Transverse colon (tissue), 4 donors: ENCODE measurements at regions not wholly inside any gene's neighbourhood (a gene's known extent, or its start where the extent isn't known, plus 50 kb on each side); places are given as distances from the start of the nearest gene placed in this dataset.

ENCODE experiments used
- DNase-seq: peaks from one replicate; pipeline ENCODE4 v3.0.0-alpha.2; 2019
- H3K27ac ChIP-seq, 4 donors: fragments of 200-600 bp; sonication (generic); 2 replicates each; pipeline ENCODE4 v1.5.1; 2016 to 2018; ENCODE audit warnings: inconsistent platforms in 4 of 4
- H3K27me3 ChIP-seq: fragments of 200-600 bp; sonication (generic); 2 replicates; pipeline ENCODE4 v1.5.1; 2017; ENCODE audit warnings: inconsistent platforms
- H3K36me3 ChIP-seq, 4 donors: fragments of 200-600 bp; sonication (generic); 2 replicates each; pipeline ENCODE4 v1.5.1; 2017 to 2019; ENCODE audit warnings: inconsistent platforms in 4 of 4
- H3K4me1 ChIP-seq, 4 donors: fragments of 200-600 bp; sonication (generic); 2 replicates each; pipeline ENCODE4 v1.5.1; 2017 to 2020; ENCODE audit warnings: inconsistent platforms in 4 of 4
- H3K4me3 ChIP-seq, 4 donors: fragments of 200-600 bp; sonication (generic); 1 replicate in 1 of 4; 2 replicates in 3 of 4; pipeline versions ENCODE4 v1.5.1 to v1.6.1; 2017 to 2019; ENCODE audit warnings: inconsistent platforms in 4 of 4
- H3K9me3 ChIP-seq, 2 donors: fragments of 200-600 bp; sonication (generic); 2 replicates each; pipeline ENCODE4 v1.5.1; 2017 to 2019; ENCODE audit warnings: inconsistent platforms in 2 of 2
- EP300 ChIP-seq: sonication (generic); formaldehyde crosslinking; IDR thresholded peaks from one replicate; pipeline ENCODE4 v1.6.1; 2017; ENCODE audit warnings: antibody characterized with exemption, low read depth
- POLR2A ChIP-seq: fragments of 450-650 bp; IDR thresholded peaks from one replicate; pipeline ENCODE4 v1.6.1; 2016; ENCODE audit warnings: antibody characterized with exemption, mild to moderate bottlenecking, moderate library complexity
- POLR2AphosphoS5 ChIP-seq, 3 donors: sonication (generic); formaldehyde crosslinking; IDR thresholded peaks; one replicate each; pipeline ENCODE4 v1.6.1; 2016; ENCODE audit warnings: antibody characterized with exemption in 3 of 3
- WGBS, 2 donors: methylation state at CpG; one replicate each; pipeline ENCODE4 v1.1.5; 2018; ENCODE audit warnings: low coverage in 1 of 2; 5-methylcytosine and 5-hydroxymethylcytosine counted together
- in situ Hi-C, 4 donors: fragments of 200-750 bp; cut with MboI; loops; one replicate each; pipeline versions ENCODE4 v1.15.0 to v1.15.1; 2017; ENCODE audit warnings: low sequenced_read_pairs in 3 of 4, low pct_ligation_motif_present in 1 of 4, low pct_unique_long_range_greater_than_20kb in 1 of 4
- intact Hi-C: fragments of 100-400 bp; cut with DNase I; formaldehyde crosslinking; loops from one replicate; pipeline ENCODE4 v1.15.1; 2023; ENCODE audit warnings: low total_unique reads
- TF ChIP-seq, protein P1 (sequence below), 5 experiments: fragments of 200-600 bp in 3 of 5; fragments of 450-650 bp in 2 of 5; sonication (generic) in 3 of 5; IDR thresholded peaks; 1 replicate in 2 of 5; 2 replicates in 3 of 5; pipeline ENCODE4 v1.5.1; 2016 to 2017; ENCODE audit warnings: antibody characterized with exemption in 5 of 5, inconsistent platforms in 3 of 5, mild to moderate bottlenecking in 2 of 5, moderate library complexity in 1 of 5

DNA sequence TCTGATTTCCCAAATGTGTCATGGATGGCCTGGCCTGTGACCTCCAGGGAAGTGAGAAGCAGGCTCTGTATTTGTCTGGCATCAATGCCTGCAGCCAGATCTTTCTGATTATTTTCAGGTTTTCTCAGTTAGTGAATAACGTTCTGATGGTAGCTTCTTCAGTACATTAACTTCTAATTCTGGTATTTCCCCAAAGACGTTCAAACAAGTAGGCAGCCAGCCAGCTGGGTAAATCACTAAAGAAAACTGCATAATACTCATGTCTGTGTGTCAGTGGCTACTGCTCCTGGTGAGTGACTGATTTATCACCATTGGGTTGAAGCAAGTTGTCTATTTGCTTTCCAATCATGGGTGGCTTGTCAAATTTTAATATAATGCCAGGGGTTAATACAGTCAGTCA, 162.6 kb upstream of the PFN2 start:
- Histone ChIP-seq H3K36me3 (no peaks in the 10 kb centered on the region), H3K4me1 (no peaks in the 10 kb centered on the region), H3K4me3 (no peak overlapping the region), H3K9me3 (no peaks in the 10 kb centered on the region), H3K27ac (no peak overlapping the region), H3K27me3 (no peaks in the 10 kb centered on the region)
- in situ Hi-C loops = no loop called here
- 67 to 70% methylated on average over 2 of the region's 2 CpGs for WGBS, 2 donors
- DNase-seq = no peak
- intact Hi-C loops = loop anchor here (10.0 kb wide), 1 partner anchor 118 kb away; no protein-coding TSS in a partner anchor
- TF ChIP-seq, protein P1, sequence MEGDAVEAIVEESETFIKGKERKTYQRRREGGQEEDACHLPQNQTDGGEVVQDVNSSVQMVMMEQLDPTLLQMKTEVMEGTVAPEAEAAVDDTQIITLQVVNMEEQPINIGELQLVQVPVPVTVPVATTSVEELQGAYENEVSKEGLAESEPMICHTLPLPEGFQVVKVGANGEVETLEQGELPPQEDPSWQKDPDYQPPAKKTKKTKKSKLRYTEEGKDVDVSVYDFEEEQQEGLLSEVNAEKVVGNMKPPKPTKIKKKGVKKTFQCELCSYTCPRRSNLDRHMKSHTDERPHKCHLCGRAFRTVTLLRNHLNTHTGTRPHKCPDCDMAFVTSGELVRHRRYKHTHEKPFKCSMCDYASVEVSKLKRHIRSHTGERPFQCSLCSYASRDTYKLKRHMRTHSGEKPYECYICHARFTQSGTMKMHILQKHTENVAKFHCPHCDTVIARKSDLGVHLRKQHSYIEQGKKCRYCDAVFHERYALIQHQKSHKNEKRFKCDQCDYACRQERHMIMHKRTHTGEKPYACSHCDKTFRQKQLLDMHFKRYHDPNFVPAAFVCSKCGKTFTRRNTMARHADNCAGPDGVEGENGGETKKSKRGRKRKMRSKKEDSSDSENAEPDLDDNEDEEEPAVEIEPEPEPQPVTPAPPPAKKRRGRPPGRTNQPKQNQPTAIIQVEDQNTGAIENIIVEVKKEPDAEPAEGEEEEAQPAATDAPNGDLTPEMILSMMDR (IDR thresholded peaks at IDR 0.05) = no peak
- TF ChIP-seq POLR2A = no peak
- no peak for TF ChIP-seq POLR2AphosphoS5 (IDR thresholded peaks at IDR 0.05)
- no peak for TF ChIP-seq EP300

DNA sequence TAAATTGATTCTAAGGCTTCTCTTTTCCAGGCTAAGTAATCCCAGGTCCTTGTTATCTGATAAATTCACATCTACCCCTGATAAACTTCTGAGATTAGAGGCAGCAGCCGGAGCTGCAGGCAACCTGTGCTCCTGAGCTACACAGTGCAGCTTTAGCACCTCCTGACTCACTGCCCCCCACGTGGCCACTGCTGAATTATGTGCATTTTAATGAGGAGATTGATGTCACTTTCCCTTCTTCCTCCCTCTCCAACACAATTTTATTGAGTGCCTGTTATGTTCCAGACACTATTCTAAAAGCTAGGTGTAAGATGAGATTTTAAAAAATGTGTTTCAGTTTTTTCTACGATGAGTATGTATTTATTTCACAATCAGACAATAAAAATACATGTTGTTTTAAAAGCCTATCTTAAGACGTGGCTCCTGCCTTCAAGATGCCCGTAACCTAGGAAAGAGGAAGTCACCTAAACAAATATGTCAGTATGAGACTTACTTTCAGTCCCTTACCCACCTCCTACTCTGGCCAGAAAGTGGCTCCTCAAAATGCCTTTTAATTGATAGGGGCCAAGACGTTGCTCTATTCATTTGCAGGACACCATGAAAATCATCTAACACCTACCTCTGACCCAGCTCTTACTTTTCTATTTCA, 161.5 kb upstream of the PFN2 start:
- no peaks in the 10 kb centered on the region for H3K9me3 ChIP-seq
- 59 to 76% methylated on average over 6 of the region's 6 CpGs for WGBS, 2 donors
- in situ Hi-C loops = no loop called here
- DNase-seq = no peak
- TF ChIP-seq EP300 (no peak), POLR2AphosphoS5 (IDR thresholded peaks at IDR 0.05) (no peak), POLR2A (no peak)
- TF ChIP-seq, protein P1 (IDR thresholded peaks at IDR 0.05) = no peak
- intact Hi-C loops = loop anchor here (10.0 kb wide), 1 partner anchor 117 kb away; no protein-coding TSS in a partner anchor
- H3K4me3 ChIP-seq = no peak overlapping the region
- no peaks in the 10 kb centered on the region for H3K27me3 ChIP-seq
- H3K27ac ChIP-seq = no peak overlapping the region
- no peaks in the 10 kb centered on the region for H3K36me3 ChIP-seq
- no peaks in the 10 kb centered on the region for H3K4me1 ChIP-seq

DNA sequence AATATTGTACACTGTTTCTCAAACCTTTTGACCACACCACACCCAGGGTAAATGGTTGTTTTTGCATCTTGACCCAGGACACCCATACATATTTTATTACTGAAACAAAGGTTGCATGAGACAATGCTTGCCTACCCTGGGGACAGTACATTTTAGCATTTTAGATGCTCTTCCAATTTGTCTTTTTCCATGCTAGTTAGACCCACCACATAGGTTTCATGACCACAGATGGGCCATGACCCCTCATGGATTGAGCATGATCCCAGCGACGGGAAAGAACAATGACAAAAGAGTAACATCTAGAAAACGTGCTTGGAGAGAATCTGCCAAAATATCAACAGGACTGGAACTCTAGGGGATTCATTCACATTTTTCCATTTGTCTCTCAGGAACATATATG, 161.0 kb upstream of the PFN2 start:
- no peaks in the 10 kb centered on the region for H3K27me3 ChIP-seq
- DNase-seq = no peak
- H3K4me1 ChIP-seq = no peaks in the 10 kb centered on the region
- intact Hi-C loops = loop anchor here (10.0 kb wide), 1 partner anchor 117 kb away; no protein-coding TSS in a partner anchor
- WGBS, 2 donors = 93 to 96% methylated on average over 3 of the region's 3 CpGs
- no peak overlapping the region for H3K27ac ChIP-seq
- no peak overlapping the region for H3K4me3 ChIP-seq
- in situ Hi-C loops = no loop called here
- no peaks in the 10 kb centered on the region for H3K36me3 ChIP-seq
- TF ChIP-seq, protein P1 (IDR thresholded peaks at IDR 0.05) = no peak
- no peak for TF ChIP-seq POLR2A
- TF ChIP-seq POLR2AphosphoS5 (IDR thresholded peaks at IDR 0.05) = no peak
- TF ChIP-seq EP300 = no peak
- no peaks in the 10 kb centered on the region for H3K9me3 ChIP-seq

DNA sequence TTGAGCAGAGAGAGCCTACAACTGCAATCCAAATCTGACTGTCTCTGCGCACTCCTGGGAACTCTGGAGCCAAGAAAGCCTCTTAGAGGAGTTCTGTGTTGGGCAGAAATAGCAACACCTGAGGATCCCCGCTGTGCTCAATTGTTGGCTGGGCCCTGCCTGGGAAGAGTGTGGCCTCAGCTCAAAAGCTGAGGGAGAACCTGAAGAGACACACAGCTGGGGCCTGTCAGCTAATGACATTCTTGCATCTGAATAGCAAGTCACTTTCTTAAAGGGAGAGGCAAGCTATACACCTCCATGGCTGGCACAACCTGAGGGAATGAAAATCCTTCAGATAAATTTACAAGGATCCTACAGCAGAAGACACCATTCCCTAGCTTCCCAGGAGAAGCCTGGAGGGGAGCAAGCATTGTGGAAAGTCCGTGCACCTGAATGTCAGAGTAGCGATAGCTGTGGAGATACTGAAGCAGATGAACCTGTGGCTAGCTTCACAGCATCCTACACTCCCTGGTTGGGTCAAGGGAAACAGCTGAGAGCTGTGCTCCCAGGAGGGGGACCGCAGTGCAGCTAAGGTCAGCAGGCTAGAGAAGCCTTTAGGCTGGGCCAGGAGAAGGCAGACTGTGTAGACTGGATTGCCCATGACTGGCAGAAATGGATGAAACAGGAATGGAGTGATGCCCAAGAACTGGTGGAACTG, 159.9 kb upstream of the PFN2 start:
- Histone ChIP-seq H3K36me3 (no peaks in the 10 kb centered on the region), H3K27ac (no peak overlapping the region), H3K27me3 (no peaks in the 10 kb centered on the region), H3K4me1 (no peaks in the 10 kb centered on the region), H3K4me3 (no peak overlapping the region), H3K9me3 (no peaks in the 10 kb centered on the region)
- intact Hi-C loops (loop anchor here (10.0 kb wide), 1 partner anchor 116 kb away; no protein-coding TSS in a partner anchor), in situ Hi-C loops (no loop called here)
- 83 to 100% methylated on average over 1 to 5 of the region's 5 CpGs for WGBS, 2 donors
- TF ChIP-seq POLR2AphosphoS5 (IDR thresholded peaks at IDR 0.05) = no peak
- TF ChIP-seq, protein P1 (IDR thresholded peaks at IDR 0.05) = no peak
- no peak for TF ChIP-seq POLR2A
- no peak for TF ChIP-seq EP300
- DNase-seq = no peak
